ENCODE measurements at regions not wholly inside any gene's neighbourhood (a gene's known extent, or its start where the extent isn't known, plus 50 kb on each side); places are given as distances from the start of the nearest gene placed in this dataset.

DNA sequence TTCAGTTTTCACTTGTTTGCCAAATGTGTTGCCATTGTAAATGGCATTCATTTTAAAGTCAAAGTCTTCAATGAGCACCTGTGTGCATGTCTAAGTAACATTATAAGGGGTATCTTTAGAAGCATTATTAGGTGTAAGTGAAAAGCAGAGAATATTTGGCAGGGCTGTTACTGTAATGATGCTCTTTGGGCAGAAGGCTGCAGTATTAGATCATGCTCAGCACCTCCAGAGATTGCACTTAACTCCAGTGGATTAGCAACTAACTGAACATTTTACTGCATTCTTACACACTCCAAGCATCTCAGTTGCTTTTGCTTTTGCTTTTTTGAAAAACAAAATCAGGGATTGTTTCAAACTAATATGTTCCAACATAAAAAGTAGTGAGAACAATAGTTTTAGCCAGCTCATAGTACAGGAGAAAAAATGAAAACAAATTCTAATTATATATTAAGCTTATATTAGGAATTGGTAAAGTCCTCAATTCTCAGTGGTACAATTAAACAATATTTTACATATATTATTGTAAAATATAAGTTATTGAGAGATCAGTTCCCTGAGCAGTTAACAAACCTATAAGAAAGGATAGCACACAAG lies 1740.9 kb upstream of the CDH9 start:
- DNase-seq (ENCODE audit: low read depth) = peak; percentile 18

DNA sequence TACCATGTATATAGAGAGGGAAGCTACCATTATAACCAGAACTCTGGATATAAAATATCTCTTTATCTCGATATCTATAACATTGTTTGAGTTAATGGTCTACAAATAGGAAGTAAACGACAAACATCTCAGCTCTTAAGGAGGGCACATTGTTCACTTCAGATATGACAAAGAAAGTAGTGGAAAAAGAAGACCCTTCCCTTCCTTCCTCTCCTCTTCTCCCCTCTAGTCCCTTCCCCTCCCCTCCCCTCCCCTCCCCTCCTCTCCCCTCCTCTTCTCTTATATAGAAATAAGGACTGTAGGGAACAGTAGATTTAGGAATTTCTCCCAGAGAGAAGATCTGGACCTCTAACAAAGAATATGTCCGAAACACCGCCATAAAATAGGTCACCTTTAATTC lies 1731.9 kb upstream of the CDH9 start:
- DNase-seq (ENCODE audit: low read depth) = no peak

DNA sequence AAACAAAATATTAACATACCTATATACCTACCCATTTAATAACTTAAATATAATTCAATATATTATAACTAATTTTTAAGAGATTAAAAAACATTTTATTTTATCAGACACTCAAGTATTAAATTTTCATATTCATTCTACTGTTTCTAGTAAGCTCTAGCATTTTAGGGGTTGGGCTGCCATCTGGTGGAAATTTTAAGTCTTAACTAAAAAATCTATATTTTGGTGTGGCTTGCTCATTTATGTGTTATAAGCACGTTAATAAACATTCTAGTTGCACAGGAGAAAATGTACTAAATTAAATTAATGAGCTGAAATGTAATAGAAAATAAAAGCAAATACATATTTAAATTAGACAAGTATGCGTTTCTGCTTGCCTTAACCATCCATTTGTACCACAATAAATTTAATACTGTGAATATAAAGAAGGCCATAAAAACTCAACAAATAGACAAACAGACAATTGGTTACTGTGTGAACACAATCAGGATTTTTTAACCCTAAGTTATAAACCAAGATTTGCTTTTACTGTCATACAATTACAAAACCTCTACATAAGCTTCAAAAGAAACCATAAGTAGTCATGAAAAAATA lies 1728.3 kb upstream of the CDH9 start:
- peak; percentile 61 for DNase-seq (ENCODE audit: low read depth)

DNA sequence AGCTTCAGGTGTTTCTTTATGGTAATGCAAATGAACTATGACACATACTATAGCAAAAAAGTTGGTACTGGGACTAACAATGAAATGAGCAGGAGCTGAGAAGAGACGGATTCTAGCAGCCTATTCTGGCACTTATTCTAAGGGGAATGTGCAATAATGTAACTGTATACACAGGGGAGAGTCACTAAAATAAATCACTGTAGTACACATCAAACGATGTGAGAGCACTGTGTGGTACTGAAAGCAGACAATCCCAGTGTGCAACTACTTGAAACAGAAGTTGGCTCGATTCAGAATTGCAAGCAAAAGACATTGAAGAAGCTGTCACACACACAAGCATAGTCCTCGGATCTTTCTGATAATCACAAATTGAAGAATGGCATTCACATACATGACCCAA lies 1713.0 kb upstream of the CDH9 start:
- no peak for DNase-seq (ENCODE audit: low read depth)

DNA sequence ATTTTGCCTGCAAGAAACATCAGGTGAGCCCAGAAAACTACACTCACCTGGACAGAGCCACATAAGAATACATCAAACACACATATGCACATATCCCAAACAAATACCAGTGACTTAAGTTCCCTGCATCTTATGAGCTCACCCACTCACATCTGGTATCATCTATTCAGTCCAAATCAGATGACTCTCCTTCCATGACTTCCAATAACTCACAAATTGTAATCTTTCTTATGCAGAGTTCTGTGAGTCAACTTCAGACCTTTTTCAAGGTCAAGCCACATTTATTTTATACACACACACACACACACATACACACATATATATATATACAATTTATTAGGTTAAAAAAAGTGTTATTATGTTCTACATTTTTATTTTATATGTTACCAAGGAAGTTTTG lies 1711.9 kb upstream of the CDH9 start:
- DNase-seq (ENCODE audit: low read depth) = peak; percentile 62

DNA sequence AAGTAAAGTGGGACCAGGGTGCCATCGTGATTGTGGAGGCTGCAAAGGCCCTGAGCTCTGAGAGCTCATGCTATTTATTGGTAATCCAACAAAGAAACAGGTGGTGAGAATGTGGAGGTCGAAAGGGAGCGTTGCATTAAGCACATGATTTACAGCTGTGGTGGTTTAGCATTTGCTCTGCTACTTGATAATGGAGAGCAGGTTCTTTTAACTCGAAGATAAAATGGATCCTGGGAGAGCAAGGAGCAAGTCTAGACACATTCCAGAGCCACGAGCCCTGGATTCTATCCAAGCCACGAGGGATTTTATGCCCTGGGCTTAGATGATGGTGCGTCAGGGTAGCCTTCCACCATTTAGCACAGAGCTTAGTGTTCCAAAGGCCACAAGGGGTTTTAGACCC lies 1710.1 kb upstream of the CDH9 start:
- peak; percentile 84 for DNase-seq (ENCODE audit: low read depth)

DNA sequence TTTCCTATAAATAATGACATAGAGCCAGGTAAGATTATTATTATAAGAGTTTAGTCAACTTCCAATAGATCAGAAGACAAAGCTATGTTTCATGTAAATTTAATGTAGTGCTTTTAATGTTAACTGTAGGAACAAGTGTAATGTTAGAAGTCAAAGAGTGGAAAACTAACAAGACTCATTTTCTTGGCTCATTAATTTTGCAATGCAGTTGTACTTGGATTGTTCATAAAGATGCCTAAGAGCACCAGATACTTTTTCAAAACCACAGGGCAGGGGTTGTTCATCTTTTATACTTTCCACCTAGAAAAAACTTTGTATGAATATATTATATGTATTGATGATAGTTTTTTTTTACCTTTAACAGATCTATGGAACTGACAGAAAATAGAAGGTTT lies 1705.3 kb upstream of the CDH9 start:
- no peak for DNase-seq (ENCODE audit: low read depth)

DNA sequence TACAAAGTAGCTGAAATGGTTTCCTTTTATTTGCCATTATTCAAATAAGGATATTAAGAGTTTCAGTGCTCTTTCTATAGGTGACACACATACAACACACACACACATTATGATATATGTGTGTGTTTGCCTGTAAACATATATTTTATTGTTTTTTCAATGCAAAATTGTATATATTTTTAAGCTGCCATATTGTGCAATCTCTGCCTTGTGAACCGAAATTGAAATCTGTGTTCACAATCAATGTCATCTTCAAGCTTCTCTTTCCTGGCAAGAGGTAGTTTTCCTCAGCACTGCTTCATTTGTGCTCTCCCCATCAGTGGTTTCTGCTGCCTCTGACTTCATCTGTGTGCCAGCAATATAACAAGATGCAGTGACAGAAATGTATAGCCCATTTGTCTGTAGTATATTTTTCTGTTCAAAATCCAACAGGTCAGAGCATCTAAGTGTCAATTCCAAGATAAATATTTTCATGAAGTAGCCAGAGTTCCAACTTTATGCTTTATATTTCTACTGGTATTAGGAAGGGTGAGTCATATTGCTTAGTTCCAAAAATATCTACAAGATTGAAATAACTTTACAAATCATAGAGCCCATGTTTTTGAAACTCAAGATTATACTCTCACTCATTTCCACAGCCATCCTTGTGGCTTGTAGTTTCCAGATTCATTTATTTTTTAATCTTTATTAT lies 1704.8 kb upstream of the CDH9 start:
- peak; percentile 15 for DNase-seq (ENCODE audit: low read depth)

DNA sequence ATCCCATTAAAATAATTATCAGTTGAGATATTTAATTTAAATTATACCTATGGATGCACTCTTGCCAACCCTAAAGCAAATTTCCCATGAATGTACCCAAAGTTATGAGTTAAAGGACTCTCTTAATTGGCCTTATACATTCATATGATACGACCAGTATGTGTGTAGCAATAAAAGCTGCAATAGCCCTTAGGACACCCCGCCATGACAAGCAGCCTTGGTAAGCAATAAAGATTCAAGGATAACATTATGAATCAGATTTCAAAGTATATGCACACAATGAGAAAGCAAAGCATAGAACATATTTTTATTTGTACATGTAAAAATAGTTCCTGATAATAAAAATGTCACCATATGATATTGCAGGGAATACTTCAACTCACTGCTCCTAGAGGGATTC lies 1699.3 kb upstream of the CDH9 start:
- DNase-seq (ENCODE audit: low read depth) = no peak

DNA sequence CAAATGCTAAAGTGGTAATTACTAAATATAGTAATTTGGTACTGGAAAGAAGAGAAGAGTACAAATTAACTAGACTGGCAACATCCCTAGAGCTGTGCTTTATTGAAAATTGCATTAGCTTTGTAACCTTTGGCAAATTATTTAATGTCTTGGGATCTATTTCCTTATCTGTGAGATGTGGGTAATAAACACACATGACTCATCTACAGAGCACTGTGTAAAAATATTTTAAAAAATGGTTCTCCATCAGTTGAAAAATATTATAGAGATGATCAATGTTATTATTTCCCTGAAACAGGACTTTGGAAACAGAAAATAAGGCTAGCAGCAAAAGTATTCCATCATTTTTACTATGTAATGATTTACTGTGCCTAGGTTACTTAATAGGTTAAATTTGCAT lies 1698.8 kb upstream of the CDH9 start:
- no peak for DNase-seq (ENCODE audit: low read depth)

DNA sequence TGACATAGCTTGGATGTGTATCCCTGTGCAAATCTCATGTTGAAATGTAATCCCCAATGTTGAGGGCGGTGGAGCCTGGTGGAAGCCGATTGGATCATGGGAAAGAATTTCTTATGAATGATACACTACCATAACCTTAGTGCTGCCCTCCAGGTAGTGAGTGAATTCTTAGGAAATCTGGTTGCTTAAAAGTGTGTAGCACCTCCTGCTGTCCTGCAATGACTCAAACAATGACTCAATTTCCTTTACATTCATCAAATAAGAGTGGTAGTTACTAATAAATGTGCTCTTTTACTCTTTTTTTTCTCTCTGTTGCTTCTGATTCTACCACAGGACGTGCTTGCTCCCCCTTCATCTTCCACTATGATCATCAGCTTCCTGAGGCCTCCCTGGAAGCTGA lies 1696.0 kb upstream of the CDH9 start:
- peak; percentile 40 for DNase-seq (ENCODE audit: low read depth)

DNA sequence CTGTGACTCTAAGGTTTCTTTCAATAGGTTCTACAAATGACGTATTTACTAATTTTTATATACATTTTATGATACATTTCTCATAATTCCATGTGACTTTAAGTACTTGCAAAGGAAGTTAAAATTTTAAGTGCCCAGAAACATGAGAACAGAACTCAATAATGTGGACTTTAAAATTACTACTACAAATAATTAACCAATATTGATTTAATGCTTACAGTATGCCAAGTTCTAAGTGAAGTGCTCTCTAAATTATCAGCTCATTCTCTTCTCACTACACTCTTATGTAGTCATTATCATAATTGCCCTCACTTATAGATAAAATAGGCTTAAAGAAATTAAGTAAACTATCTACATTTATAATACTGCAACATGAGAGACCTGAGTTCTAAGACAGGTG lies 1690.7 kb upstream of the CDH9 start:
- DNase-seq (ENCODE audit: low read depth) = no peak

DNA sequence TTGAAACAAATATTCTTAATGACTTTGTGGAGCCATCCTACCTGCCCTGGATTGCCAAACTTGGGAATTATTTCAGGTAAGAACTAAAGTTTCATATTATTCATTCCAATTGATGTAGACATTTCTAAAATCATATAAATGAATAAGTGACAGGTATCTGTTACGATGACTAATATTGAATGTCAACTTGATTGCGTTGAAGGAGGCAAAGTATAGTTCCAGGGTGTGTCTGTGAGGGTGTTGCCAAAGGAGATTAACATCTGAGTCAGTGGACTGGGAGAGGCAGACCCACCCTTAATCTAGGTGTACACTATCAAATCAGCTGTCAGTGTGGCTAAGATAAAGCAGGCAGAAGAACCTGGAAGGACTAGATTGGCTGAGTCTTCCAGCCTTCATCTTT lies 1688.4 kb upstream of the CDH9 start:
- DNase-seq (ENCODE audit: low read depth) = no peak

DNA sequence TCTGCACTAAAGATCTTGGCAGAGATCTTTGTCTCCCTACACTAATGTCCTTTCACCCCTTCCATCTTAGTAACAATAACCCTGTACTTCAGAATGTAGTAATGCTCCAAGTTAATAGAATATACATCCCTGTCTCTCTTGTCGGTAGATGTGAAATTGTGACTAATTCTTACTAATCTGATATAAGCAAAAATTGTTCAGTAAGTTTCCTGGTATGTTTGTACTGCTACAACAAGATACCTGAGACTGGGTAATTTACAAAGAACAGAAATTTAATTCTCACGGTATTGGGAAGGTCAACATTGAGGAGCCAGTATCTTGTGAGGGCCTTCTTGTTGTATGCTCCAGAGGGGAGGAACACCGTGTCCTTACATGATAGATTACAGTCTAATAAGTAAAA lies 1686.6 kb upstream of the CDH9 start:
- no peak for DNase-seq (ENCODE audit: low read depth)

DNA sequence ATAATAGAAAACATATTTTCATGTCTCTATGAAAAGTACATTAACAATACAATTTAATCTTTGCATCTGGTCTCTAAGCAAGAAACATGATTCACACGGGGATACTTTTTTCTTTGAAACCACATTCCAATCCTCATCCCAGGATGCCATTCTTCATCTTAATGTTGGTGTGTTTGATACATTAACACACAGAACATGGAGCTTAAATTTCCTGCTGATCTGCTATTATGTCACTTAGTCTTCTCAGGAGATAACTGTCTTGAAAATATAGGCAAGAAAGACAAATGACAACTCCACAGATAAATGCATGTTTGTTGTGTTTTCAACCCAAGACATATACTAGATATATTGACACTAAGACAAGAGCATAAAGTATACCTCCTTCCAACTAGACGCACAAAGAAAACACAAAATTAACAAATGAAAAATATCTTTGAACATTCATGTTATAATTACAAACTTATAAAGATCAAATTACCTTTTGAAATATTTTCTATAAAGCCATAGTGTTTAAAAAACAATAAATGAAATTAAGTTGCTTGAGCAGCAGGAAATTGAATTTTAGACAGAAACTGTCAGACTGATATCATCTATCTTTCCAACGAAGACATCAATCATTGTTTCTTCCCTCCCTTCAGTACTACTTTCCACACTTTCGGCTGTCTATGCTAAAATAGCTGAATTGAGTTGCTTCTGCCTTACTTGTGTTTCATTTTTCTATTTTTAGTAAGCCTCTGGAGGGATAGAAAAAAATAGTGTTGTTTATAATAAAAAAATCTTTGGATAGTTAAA lies 1676.7 kb upstream of the CDH9 start:
- DNase-seq (ENCODE audit: low read depth) = peak; percentile 54

DNA sequence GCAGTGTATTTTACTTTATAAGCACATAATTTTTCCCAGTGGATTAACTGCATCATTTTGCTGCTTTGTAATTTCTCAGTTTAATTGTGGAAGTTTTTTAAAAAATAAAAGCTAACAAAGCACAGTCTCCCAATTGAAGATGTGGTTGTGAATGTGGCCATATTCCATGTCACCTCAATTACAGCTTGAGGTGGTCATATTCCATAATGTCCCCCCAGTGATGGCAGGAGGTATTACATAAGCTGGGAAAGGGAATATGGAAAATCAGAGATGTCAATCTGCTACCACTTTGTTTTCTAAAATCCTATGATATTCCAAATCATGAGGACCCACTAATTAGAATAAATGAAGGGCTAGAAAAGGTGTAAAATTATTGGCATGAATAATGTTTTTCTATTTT lies 1672.0 kb upstream of the CDH9 start:
- DNase-seq (ENCODE audit: low read depth) = no peak

DNA sequence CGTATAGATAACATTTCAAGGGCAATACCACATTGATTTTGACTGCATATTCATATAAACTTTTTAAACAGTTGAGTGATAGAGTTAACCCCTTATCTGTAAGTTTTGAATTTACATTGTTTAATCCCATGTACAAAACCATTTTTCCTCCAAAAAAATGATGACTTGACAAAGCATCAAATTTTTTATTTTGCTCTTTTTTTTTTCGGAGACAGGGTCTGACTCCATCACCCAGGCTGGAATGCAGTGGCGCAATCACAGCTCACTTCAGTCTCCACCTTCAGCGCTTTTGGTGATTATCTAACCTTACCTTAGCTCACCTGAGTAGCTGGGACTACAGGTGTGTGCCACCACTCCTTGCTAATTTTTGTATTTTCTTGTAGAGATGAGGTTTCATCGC lies 1670.1 kb upstream of the CDH9 start:
- DNase-seq (ENCODE audit: low read depth) = no peak

DNA sequence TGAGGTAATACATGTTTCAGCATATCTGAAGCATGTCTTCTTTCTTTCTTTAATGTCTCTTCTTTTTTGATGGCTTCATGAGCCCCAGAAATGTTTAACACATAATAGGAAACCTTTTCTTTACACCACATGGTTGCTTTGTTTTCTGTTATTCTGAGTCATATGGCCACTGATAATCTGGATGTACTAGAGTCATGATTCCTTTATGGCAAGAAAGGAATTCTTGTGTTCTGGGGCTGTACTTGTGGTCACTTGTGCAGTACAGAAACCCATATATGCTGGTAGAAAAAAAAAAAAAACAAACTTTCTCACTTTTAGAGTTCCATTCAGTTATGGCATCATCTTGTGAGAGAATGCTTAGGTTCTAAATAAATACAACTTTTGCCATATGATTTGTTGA lies 1669.3 kb upstream of the CDH9 start:
- peak; percentile 84 for DNase-seq (ENCODE audit: low read depth)

DNA sequence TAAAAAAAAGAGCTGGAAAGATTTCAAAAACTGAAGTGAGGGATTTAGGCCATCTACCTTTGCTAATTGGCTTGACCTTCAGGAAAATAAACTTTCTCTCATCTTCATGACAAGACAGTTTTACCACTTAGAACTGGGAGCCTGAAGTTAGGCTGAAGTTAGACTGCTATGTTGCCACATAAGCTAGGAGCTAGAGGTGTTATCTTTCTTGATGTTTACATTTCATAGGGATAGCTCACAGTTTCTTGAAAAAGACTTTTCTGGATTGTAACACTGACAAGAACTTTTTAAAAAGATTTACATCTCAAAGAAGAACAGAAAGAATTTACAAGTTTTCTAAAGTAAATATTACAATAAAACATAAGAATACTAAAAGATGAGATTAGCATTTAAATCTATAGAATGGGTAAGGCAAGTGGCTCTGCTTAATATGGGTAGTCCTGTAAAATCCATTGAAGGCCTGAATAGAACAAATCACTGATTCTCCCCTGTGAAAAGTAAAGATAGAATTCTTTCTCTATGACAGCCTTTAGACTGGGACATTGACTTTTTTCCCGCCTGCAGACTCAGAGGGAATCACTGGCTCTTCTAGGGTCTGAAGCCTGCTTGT lies 1665.4 kb upstream of the CDH9 start:
- peak; percentile 78 for DNase-seq (ENCODE audit: low read depth)

DNA sequence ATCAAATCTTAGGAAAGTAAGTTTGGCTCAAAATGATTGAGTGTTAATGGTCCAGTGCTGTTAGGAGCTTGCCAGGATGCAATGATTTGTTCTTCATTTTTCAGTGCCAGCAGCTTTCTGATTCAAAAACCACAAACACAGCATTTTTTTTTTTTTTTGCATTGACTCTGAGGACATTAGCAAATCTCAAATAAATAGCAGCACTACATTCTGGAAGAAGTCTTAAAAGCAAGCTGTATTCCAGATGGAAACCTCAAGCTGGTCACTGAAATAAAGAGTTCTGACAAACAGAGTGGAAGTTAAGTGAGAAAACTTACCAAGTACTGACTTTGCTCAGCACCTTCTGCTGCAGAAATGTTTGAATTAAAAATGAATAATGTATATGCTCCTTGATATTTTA lies 1653.1 kb upstream of the CDH9 start:
- peak; percentile 32 for DNase-seq (ENCODE audit: low read depth)

DNA sequence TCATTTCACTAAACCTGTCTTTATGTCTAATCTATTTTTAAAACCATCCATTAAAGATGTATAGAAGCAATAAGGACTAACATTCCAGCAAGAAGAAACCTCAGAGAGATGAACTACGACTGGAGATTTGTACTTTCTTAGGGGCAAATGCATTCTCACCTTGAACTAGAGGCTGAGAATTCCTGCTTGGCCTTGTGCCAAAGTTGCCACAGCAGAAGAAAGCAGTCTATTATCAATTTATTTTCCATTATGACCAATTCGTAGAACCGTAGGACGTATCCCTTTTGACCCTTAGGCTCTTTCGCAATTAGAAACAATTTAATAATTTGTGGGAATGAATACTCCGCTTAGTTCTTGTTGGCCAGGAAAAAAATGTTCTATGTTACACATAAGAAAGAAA lies 1647.4 kb upstream of the CDH9 start:
- DNase-seq (ENCODE audit: low read depth) = no peak

DNA sequence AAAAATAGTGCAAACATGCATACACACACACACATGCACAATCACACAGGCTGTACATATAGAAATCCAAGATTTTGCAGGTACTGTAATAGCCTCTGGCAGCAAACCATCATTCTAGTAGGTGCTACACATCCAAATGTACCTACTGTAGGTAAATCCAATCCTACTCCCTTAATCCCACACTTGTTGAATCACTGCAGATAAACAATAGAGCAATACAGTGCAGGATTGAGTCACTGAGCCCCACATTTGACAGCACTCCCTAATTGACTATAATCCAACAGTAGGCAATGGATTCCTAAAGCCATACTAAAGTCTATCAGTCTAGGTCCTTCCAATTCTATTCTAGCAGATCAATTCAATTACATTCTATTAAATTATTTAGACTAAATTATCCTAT lies 1640.5 kb upstream of the CDH9 start:
- no peak for DNase-seq (ENCODE audit: low read depth)

DNA sequence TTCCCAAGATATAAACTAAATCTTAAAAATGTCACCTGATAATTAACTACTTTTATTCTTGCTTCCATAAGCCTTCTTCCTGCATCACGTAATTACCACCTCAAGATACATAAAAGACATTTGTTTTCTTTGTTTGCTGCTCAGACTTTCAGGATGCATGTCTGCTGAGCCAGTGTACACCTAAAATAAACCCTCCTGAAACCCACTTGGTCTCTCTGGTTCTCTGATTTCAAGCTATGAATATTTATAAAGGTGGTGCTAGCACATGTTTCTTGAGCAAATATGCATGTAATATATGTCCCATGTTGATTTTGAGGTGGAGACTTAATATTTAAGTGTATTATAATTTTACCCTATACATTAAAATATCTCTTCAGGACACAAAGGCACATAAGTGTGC lies 1627.7 kb upstream of the CDH9 start:
- DNase-seq (ENCODE audit: low read depth) = no peak

Measured in amniotic epithelial cell (primary cell).